GM06990 (cell line): ENCODE measurements at regions not wholly inside any gene's neighbourhood (a gene's known extent, or its start where the extent isn't known, plus 50 kb on each side); places are given as distances from the start of the nearest gene placed in this dataset.
"Not testable (repeated sequence)": the region's sequence is repeated elsewhere in the genome, so short reads cannot be mapped to it uniquely, and the experiment has no call there.

Experiments used
- DNase-seq: peaks from one replicate; pipeline ENCODE4 v3.0.0-alpha.2; 2011; ENCODE audit not compliant: insufficient read length; ENCODE audit errors: extremely low read depth
- H3K27me3 ChIP-seq: replicated peaks from 2 replicates; pipeline ENCODE4 v1.6.0; 2011; ENCODE audit warnings: low read length; ENCODE audit not compliant: control insufficient read depth, insufficient read depth
- H3K36me3 ChIP-seq: 2 replicates; pipeline ENCODE4 v1.5.1; 2011; ENCODE audit warnings: low read length; ENCODE audit not compliant: control insufficient read depth, insufficient read depth
- H3K4me3 ChIP-seq: replicated peaks from 2 replicates; pipeline ENCODE4 v1.5.1; 2011; ENCODE audit warnings: low read depth, mild to moderate bottlenecking, control low read depth, low read length
- CTCF ChIP-seq: IDR thresholded peaks from 2 replicates; pipeline ENCODE4 v1.5.1; 2011; ENCODE audit warnings: low read length, control low read depth, mild to moderate bottlenecking, inconsistent platforms; ENCODE audit not compliant: insufficient read depth, poor library complexity, severe bottlenecking

- not testable (repeated sequence) for H3K27me3 ChIP-seq, H3K36me3 ChIP-seq, H3K4me3 ChIP-seq, DNase-seq
Measured at GRCh38 chr18:104264-104663, 54.1 kb upstream of the USP14 start.

GRCh38 chr18:105161-106053, 53.0 kb upstream of the USP14 start:
- not testable (repeated sequence) for H3K27me3 ChIP-seq, H3K4me3 ChIP-seq, H3K36me3 ChIP-seq, DNase-seq

GRCh38 chr18:106054-106851, 52.1 kb upstream of the USP14 start:
- not testable (repeated sequence) for H3K4me3 ChIP-seq, H3K27me3 ChIP-seq, DNase-seq

GRCh38 chr18:106868-107384, 51.4 kb upstream of the USP14 start:
- H3K4me3 ChIP-seq, H3K36me3 ChIP-seq, H3K27me3 ChIP-seq, DNase-seq: not testable (repeated sequence)

More at GRCh38 chr18:106054-106851, 52.1 kb upstream of the USP14 start:
- not testable (repeated sequence) for H3K36me3 ChIP-seq

GRCh38 chr18:107464-107863, 50.9 kb upstream of the USP14 start:
- H3K4me3 ChIP-seq, H3K27me3 ChIP-seq, H3K36me3 ChIP-seq, DNase-seq: not testable (repeated sequence)
- TF ChIP-seq CTCF: peak; percentile 33

- H3K4me3 ChIP-seq, H3K36me3 ChIP-seq, DNase-seq, H3K27me3 ChIP-seq: not testable (repeated sequence)
Measured at GRCh38 chr18:107947-108664, 50.3 kb upstream of the USP14 start.
